ENCODE measurements at regions not wholly inside any gene's neighbourhood (a gene's known extent, or its start where the extent isn't known, plus 50 kb on each side); places are given as distances from the start of the nearest gene placed in this dataset.

DNA sequence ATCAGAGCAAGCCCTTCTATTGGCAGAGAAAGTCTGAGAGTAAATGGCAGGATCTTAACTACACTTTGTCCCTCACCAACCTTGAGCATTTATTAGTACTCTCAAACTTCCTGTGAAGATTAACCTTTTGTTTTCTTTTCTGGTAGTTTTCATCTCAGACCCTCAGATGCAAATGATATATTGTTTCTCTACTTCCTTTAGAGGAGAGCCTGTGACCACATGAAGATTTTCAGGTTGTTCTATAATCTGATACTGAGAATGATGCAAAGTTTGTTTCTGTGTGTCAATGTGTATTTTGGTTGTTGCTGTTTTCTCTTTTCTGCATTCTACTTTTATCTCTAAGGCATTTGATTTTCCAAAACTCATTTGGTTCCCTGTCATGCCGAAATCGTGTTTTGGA, 165.8 kb upstream of the CYSLTR1 start:
- H3K27me3 ChIP-seq (ENCODE audit: insufficient read depth, poor library complexity, severe bottlenecking): no peaks in the 10 kb centered on the region
- DNase-seq (ENCODE audit: low read depth in 1 of 2, low spot score in 1 of 2): no peak
- no peak for TF ChIP-seq SPI1 (IDR thresholded peaks at IDR 0.05; ENCODE audit: borderline replicate concordance, low read depth)
- TF ChIP-seq, protein P1, sequence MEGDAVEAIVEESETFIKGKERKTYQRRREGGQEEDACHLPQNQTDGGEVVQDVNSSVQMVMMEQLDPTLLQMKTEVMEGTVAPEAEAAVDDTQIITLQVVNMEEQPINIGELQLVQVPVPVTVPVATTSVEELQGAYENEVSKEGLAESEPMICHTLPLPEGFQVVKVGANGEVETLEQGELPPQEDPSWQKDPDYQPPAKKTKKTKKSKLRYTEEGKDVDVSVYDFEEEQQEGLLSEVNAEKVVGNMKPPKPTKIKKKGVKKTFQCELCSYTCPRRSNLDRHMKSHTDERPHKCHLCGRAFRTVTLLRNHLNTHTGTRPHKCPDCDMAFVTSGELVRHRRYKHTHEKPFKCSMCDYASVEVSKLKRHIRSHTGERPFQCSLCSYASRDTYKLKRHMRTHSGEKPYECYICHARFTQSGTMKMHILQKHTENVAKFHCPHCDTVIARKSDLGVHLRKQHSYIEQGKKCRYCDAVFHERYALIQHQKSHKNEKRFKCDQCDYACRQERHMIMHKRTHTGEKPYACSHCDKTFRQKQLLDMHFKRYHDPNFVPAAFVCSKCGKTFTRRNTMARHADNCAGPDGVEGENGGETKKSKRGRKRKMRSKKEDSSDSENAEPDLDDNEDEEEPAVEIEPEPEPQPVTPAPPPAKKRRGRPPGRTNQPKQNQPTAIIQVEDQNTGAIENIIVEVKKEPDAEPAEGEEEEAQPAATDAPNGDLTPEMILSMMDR (IDR thresholded peaks at IDR 0.05; ENCODE audit: insufficient read depth, low read length): no peak
- TF ChIP-seq, protein P2, sequence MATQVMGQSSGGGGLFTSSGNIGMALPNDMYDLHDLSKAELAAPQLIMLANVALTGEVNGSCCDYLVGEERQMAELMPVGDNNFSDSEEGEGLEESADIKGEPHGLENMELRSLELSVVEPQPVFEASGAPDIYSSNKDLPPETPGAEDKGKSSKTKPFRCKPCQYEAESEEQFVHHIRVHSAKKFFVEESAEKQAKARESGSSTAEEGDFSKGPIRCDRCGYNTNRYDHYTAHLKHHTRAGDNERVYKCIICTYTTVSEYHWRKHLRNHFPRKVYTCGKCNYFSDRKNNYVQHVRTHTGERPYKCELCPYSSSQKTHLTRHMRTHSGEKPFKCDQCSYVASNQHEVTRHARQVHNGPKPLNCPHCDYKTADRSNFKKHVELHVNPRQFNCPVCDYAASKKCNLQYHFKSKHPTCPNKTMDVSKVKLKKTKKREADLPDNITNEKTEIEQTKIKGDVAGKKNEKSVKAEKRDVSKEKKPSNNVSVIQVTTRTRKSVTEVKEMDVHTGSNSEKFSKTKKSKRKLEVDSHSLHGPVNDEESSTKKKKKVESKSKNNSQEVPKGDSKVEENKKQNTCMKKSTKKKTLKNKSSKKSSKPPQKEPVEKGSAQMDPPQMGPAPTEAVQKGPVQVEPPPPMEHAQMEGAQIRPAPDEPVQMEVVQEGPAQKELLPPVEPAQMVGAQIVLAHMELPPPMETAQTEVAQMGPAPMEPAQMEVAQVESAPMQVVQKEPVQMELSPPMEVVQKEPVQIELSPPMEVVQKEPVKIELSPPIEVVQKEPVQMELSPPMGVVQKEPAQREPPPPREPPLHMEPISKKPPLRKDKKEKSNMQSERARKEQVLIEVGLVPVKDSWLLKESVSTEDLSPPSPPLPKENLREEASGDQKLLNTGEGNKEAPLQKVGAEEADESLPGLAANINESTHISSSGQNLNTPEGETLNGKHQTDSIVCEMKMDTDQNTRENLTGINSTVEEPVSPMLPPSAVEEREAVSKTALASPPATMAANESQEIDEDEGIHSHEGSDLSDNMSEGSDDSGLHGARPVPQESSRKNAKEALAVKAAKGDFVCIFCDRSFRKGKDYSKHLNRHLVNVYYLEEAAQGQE (IDR thresholded peaks at IDR 0.05; ENCODE audit: insufficient replicate concordance, low read depth): no peak
- no peak for TF ChIP-seq GABPA (IDR thresholded peaks at IDR 0.05; ENCODE audit: low read depth)
- no peak for TF ChIP-seq POLR2AphosphoS5 (IDR thresholded peaks at IDR 0.05; ENCODE audit: low read depth)
- no peak overlapping the region for H3K27ac ChIP-seq (replicated peaks)
- no peak overlapping the region for H3K4me3 ChIP-seq (replicated peaks; ENCODE audit: insufficient read depth, low read length)

GRCh38 chrX:78476701-78477100, 149.3 kb upstream of the CYSLTR1 start:
- TF ChIP-seq SPI1 (IDR thresholded peaks at IDR 0.05; ENCODE audit: borderline replicate concordance, low read depth): no peak
- TF ChIP-seq GABPA (IDR thresholded peaks at IDR 0.05; ENCODE audit: low read depth): no peak
- TF ChIP-seq, protein P1 (IDR thresholded peaks at IDR 0.05; ENCODE audit: insufficient read depth, low read length): no peak
- TF ChIP-seq, protein P2 (IDR thresholded peaks at IDR 0.05; ENCODE audit: insufficient replicate concordance, low read depth): no peak
- no peak for TF ChIP-seq POLR2AphosphoS5 (IDR thresholded peaks at IDR 0.05; ENCODE audit: low read depth)
- H3K4me3 ChIP-seq (replicated peaks; ENCODE audit: insufficient read depth, low read length): no peak overlapping the region
- no peak overlapping the region for H3K27ac ChIP-seq (replicated peaks)
- H3K27me3 ChIP-seq (ENCODE audit: insufficient read depth, poor library complexity, severe bottlenecking): no peaks in the 10 kb centered on the region
- DNase-seq (ENCODE audit: low read depth in 1 of 2, low spot score in 1 of 2): no peak

- H3K27me3 ChIP-seq (ENCODE audit: insufficient read depth, poor library complexity, severe bottlenecking): no peaks in the 10 kb centered on the region
- DNase-seq (ENCODE audit: low read depth in 1 of 2, low spot score in 1 of 2): no peak
- H3K27ac ChIP-seq (replicated peaks): no peak overlapping the region
- no peak for TF ChIP-seq POLR2AphosphoS5 (IDR thresholded peaks at IDR 0.05; ENCODE audit: low read depth)
- TF ChIP-seq, protein P1 (IDR thresholded peaks at IDR 0.05; ENCODE audit: insufficient read depth, low read length): no peak
- TF ChIP-seq GABPA (IDR thresholded peaks at IDR 0.05; ENCODE audit: low read depth): no peak
- TF ChIP-seq, protein P2 (IDR thresholded peaks at IDR 0.05; ENCODE audit: insufficient replicate concordance, low read depth): no peak
- no peak for TF ChIP-seq SPI1 (IDR thresholded peaks at IDR 0.05; ENCODE audit: borderline replicate concordance, low read depth)
- H3K4me3 ChIP-seq (replicated peaks; ENCODE audit: insufficient read depth, low read length): no peak overlapping the region
Measured at GRCh38 chrX:78456909-78457308, 129.5 kb upstream of the CYSLTR1 start.
